Neutrophil (primary cell): ENCODE measurements at regions not wholly inside any gene's neighbourhood (a gene's known extent, or its start where the extent isn't known, plus 50 kb on each side); places are given as distances from the start of the nearest gene placed in this dataset.

ENCODE experiments used
- H3K27ac ChIP-seq: fragments of 200-600 bp; sonication (generic); 2 replicates; pipeline ENCODE4 v1.5.1; 2016; ENCODE audit warnings: mild to moderate bottlenecking, moderate library complexity
- H3K27me3 ChIP-seq: fragments of 200-600 bp; sonication (generic); 2 replicates; pipeline ENCODE4 v1.6.0; 2016; ENCODE audit warnings: mild to moderate bottlenecking
- H3K36me3 ChIP-seq: fragments of 200-600 bp; sonication (generic); 2 replicates; pipeline ENCODE4 v1.5.1; 2017
- H3K4me1 ChIP-seq, 2 experiments: fragments of 200-600 bp in 1 of 2; sonication (generic) in 1 of 2; 1 replicate in 1 of 2; 2 replicates in 1 of 2; pipeline versions ENCODE4 v1.5.1 to v1.6.1; 2013 to 2016; ENCODE audit warnings: low read depth in 1 of 2, low read length in 1 of 2, mild to moderate bottlenecking in 1 of 2, moderate library complexity in 1 of 2; ENCODE audit not compliant: control insufficient read depth in 1 of 2, insufficient read depth in 1 of 2
- H3K4me3 ChIP-seq, 2 experiments: fragments of 200-600 bp in 1 of 2; sonication (generic) in 1 of 2; 1 replicate in 1 of 2; 2 replicates in 1 of 2; pipeline ENCODE4 v1.5.1; 2013 to 2016; ENCODE audit warnings: low read depth in 1 of 2, low read length in 1 of 2, mild to moderate bottlenecking in 1 of 2, moderate library complexity in 1 of 2
- H3K9me3 ChIP-seq: fragments of 200-600 bp; sonication (generic); 2 replicates; pipeline ENCODE4 v1.5.1; 2016
- TF ChIP-seq, protein P1 (sequence below): fragments of 200-600 bp; sonication (generic); IDR thresholded peaks from 2 replicates; pipeline ENCODE4 v1.5.1; 2016; ENCODE audit warnings: antibody characterized with exemption

DNA sequence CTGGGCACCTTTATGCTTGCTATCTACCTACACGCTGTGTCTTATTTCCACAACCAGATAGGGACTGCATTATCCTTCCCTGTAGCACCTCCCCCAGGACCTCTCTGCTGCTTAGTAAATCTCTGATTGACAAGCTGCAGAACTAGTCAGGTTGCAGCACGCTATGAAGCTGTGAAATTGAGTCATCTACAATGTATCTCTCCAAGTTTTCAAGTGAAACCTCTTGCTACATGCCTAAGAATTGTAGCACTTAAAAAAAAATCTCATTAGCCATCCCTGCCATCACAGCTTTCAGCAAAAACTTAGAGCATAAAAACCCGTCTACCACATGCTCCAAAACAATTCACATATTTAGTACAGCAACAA, 69.7 kb upstream of the FGFR2 start:
- no peaks in the 10 kb centered on the region for H3K4me1 ChIP-seq
- H3K4me3 ChIP-seq, result no peak overlapping the region
- H3K9me3 ChIP-seq, result no peaks in the 10 kb centered on the region
- H3K27ac ChIP-seq, result no peak overlapping the region
- no peaks in the 10 kb centered on the region for H3K36me3 ChIP-seq
- H3K27me3 ChIP-seq, result peaks cover 25% of the 10 kb centered on the region
- TF ChIP-seq, protein P1, sequence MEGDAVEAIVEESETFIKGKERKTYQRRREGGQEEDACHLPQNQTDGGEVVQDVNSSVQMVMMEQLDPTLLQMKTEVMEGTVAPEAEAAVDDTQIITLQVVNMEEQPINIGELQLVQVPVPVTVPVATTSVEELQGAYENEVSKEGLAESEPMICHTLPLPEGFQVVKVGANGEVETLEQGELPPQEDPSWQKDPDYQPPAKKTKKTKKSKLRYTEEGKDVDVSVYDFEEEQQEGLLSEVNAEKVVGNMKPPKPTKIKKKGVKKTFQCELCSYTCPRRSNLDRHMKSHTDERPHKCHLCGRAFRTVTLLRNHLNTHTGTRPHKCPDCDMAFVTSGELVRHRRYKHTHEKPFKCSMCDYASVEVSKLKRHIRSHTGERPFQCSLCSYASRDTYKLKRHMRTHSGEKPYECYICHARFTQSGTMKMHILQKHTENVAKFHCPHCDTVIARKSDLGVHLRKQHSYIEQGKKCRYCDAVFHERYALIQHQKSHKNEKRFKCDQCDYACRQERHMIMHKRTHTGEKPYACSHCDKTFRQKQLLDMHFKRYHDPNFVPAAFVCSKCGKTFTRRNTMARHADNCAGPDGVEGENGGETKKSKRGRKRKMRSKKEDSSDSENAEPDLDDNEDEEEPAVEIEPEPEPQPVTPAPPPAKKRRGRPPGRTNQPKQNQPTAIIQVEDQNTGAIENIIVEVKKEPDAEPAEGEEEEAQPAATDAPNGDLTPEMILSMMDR, result no peak

DNA sequence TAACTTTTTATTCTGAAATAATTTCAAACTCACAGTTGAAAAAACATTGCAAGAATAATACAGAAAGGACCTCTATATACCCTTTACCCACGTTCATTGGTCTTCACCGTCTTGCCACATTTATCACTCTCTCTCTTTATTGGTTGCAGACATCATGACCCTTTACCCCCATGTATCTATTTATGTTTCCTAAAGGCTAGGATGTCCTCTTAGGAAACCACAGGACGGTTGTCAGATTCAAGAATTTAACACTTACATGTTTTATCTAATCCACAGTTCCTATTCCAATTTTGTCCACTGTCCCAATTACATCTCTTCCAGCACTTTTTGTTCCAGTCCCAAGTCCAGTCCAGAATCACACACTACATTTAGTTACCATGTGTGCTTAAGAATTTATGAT, 67.6 kb upstream of the FGFR2 start:
- Histone ChIP-seq H3K27ac (no peak overlapping the region), H3K4me3 (no peak overlapping the region), H3K27me3 (peaks cover 25% of the 10 kb centered on the region), H3K9me3 (no peaks in the 10 kb centered on the region), H3K36me3 (no peaks in the 10 kb centered on the region), H3K4me1 (no peaks in the 10 kb centered on the region)
- TF ChIP-seq, protein P1, result no peak

DNA sequence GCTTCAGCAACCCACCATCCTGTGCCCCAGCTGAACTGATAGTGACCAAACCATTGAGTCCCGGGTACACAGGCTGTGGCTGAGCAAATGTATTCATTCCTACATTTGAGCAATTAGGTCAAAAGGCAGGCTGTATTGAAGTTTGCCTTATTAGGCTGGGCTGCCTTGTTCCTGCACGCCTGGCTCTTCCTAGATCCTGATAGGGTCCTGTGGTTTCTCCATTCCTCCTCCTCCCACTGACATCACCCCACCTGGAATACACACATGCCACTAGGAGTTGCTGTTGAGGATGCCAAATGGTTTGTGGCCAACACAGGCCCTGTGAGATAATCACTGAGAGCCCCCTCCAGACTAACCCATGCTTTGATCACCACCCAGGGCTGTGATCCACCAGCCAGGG, 66.4 kb upstream of the FGFR2 start:
- H3K4me3 ChIP-seq, result no peak overlapping the region
- peaks cover 24% of the 10 kb centered on the region for H3K27me3 ChIP-seq
- H3K4me1 ChIP-seq, result no peaks in the 10 kb centered on the region
- H3K36me3 ChIP-seq, result no peaks in the 10 kb centered on the region
- no peaks in the 10 kb centered on the region for H3K9me3 ChIP-seq
- TF ChIP-seq, protein P1, result no peak
- no peak overlapping the region for H3K27ac ChIP-seq

DNA sequence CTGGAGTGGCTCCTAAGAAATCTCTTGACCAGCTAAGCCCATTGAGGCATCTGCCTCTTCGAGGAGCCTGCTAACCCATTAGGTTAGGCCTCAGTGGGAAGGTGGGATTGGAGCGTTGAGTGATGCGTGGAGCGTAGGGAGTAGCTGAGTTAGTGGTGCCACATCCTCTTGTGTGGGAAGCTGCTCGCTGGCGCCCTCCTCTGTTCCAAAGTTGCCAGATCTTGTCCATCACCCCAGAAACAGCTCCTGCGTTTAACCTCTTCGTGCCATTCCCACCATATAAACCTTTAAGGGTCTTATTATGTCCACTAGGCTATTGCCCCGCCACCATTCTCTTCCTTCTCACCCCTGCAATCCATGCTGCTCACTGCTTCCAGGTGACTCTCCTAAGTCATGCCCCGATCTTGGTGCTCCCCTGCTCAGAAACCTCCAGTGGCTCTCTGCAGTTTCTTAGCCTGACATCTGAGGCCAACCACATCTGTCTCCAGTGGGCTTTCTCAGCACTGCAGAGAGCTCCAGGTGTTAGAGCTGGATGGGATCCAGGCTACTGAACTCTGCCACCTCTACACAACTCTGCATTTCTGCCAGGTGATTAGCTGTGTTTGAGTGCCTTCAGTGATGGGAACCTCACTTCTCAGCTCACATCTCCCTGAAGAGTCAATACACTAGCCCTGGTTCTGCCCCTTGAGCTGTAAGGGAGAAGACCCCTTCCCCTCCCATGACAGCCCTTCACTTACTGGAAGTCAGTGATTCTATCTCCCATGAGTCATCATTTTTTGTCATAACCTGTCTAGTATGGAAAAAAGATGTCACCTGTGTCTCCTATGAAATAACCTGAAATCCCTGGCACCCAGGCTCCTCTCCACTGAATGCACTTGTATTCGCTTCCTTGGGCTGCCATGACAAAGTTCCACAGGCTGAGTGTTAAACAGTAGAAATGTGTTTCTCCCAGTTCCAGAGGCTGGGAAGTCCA, 65.0 kb upstream of the FGFR2 start:
- no peaks in the 10 kb centered on the region for H3K9me3 ChIP-seq
- H3K4me1 ChIP-seq, result no peaks in the 10 kb centered on the region
- no peak overlapping the region for H3K27ac ChIP-seq
- TF ChIP-seq, protein P1, result no peak
- H3K36me3 ChIP-seq, result no peaks in the 10 kb centered on the region
- H3K27me3 ChIP-seq, result peaks cover 10% of the 10 kb centered on the region
- no peak overlapping the region for H3K4me3 ChIP-seq

DNA sequence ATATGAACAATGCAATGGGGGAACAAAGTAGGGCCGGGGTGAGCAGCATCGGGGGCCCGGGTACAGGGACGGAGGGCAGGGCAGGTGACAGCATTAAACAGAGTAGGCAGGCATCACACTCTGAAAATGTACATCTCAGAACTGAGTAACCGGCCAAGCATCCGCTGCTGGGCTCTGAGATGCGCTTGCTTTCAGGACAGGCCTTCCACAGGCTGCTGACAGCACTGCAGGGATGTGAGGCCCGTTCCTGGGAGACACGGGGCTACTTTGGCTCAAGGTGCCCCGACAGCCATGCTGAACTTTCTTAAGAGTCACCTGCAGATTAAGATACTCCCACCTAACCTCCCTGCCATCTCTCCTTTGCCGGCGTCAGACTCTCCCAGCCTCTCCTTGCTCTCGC, 64.3 kb upstream of the FGFR2 start:
- H3K4me1 ChIP-seq, result no peaks in the 10 kb centered on the region
- H3K4me3 ChIP-seq, result no peak overlapping the region
- no peak overlapping the region for H3K27ac ChIP-seq
- TF ChIP-seq, protein P1, result no peak
- H3K36me3 ChIP-seq, result no peaks in the 10 kb centered on the region
- H3K9me3 ChIP-seq, result no peaks in the 10 kb centered on the region
- peaks cover 3% of the 10 kb centered on the region for H3K27me3 ChIP-seq
